ENCODE measurements at regions not wholly inside any gene's neighbourhood (a gene's known extent, or its start where the extent isn't known, plus 50 kb on each side); places are given as distances from the start of the nearest gene placed in this dataset.
"Not testable (repeated sequence)": the region's sequence is repeated elsewhere in the genome, so short reads cannot be mapped to it uniquely, and the experiment has no call there.

DNA sequence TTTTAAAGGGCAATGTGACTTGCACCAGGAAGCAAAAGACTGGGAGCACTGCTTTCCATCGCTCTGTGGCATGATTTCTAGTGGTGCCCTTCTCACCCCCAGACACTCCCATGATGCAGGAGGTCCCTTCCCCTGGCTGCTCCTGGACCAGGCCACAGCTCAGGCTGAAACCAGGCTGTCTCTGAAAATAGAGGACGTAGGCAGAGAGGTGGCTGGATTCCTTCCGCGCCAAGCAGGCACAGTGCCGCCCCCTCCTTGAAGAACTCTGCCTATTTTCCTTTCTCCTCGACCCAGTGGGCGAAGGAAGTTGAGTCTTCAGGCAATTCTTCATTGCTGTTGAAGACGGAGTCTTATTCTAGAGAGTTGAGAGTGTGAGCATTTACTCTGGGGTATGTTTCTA lies 489.4 kb upstream of the TBL1XR1 start:
- no peak overlapping the region for H3K4me3 ChIP-seq (ENCODE audit: low read length)
- DNase-seq (ENCODE audit: low read depth, low spot score): no peak

DNA sequence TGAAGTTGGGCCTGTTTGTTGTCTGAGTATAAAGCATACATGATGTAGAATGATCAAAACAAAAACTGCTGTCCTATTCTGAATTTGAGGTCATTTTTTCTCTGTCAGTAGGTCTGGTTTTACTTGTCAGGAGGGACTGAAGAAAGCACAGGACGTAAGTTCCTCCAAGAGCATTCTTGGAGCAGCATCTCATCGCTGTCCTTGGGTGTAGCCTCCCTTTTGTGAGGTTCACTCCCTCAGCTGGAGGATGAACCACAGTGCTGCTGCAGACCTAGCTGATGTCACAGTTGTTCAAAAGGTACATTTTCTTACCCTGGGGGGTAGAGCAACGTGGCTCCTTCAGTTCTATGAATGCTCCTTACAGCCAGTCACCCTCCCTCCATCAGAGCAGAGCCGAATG lies 490.0 kb upstream of the TBL1XR1 start:
- no peak for DNase-seq (ENCODE audit: low read depth, low spot score)

DNA sequence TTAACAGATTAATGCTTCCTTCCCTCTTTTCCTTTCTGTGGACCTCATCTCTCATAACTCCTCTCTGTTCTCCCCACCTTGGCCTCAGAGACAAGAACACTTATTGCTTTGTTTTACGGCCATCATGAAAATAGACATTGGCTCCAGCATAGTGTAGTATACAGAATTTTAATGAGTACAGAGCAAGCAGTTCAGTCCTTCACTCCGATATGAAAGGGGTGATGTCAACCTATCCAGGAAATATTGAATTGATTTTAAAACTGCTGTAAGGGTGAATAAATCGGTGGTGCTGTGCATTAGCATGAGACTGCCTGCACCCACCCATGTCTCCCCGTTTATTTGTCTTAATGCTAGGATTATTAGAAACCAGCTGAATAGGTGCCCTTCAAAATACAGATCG lies 490.9 kb upstream of the TBL1XR1 start:
- no peak overlapping the region for H3K4me3 ChIP-seq (ENCODE audit: low read length)
- no peak for DNase-seq (ENCODE audit: low read depth, low spot score)

More for the DNA sequence above, 490.0 kb upstream of the TBL1XR1 start:
- H3K4me3 ChIP-seq (ENCODE audit: low read length): no peak overlapping the region

DNA sequence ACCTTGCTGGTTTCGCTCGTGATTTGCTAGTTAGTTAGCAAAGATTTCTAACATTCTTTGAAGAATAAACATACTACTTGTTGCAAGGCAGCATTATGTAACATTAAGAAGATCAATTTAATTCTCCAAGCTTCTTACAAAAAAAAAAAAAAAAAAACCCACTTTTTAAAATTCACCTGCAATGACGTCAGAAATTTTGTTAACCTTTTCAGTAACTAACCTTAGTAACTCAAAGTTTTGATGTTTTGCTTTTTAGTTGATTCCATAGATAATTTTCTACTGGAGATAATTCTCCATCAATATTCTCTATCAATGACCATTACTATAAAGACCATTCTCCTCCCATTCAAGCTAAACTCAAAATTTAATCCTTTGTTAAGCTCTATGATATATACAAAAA lies 491.8 kb upstream of the TBL1XR1 start:
- H3K4me3 ChIP-seq (ENCODE audit: low read length): no peak overlapping the region
- DNase-seq (ENCODE audit: low read depth, low spot score): no peak

DNA sequence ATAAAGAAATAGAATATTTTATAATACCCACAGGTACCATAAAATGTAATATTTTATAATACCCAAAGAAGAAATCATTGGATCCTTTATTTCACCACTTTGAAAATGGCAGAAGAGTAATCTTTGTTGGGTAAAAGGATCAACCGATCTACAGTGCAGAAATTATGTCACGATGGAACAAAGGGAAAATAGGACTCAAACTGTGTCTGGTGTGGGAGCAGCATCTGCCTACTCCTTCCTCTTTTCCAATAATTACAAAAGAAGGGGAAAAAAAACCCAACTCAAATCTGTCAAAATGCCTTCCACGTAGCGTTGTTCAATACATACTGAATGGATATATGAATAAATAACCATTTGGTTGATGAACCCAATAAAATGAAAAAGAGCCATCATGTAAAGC lies 492.6 kb upstream of the TBL1XR1 start:
- no peak overlapping the region for H3K4me3 ChIP-seq (ENCODE audit: low read length)

DNA sequence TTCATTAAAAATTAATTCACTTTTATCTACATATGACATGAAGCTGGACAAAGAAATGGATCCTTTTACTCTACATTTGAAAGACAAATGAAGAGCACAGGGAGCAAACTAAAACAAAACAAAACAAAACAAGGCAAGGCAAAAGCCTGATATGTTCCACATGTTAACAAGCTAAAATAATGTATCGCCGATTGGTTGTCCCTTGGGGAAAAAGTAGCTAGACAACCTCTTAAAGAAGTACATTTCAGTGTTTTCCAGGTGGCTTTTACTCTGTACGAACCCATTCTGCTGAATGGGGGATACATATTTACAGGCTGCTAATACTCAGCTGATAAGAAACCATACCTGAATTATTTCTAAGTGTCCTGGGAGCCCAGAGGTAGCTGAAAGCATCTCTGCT lies 493.0 kb upstream of the TBL1XR1 start:
- no peak overlapping the region for H3K4me3 ChIP-seq (ENCODE audit: low read length)
- no peak for DNase-seq (ENCODE audit: low read depth, low spot score)

More for the DNA sequence above, 492.6 kb upstream of the TBL1XR1 start:
- no peak for DNase-seq (ENCODE audit: low read depth, low spot score)

DNA sequence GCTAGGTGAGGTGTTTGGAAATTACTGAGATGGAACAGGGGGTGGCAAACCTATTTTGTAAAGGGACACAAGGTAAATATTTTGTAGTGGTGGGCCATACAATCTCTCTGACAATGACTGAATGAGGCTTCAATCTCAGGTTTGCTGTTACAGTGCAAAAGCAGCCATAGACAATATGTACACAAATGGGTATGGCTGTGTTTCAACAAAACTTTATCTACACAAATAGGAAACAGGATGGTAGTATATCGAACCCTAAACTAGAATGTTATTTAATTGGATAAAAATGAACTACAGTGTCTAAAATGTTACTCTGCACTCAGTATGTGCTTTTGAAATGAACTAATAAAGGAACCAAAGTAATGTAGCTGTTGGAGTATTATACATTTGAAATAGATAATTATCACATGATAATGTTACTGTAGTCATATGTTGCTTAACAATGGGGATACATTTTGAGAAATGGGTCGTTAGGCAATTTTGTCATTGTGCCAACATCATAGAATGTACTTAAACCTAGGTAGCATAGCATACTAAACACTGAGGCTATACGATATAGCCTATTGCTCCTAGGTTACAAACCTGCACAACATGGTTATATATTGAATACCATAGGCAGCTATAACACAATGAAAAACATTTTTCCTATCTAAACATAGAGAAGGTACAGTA lies 495.2 kb upstream of the TBL1XR1 start:
- no peak for DNase-seq (ENCODE audit: low read depth, low spot score)

DNA sequence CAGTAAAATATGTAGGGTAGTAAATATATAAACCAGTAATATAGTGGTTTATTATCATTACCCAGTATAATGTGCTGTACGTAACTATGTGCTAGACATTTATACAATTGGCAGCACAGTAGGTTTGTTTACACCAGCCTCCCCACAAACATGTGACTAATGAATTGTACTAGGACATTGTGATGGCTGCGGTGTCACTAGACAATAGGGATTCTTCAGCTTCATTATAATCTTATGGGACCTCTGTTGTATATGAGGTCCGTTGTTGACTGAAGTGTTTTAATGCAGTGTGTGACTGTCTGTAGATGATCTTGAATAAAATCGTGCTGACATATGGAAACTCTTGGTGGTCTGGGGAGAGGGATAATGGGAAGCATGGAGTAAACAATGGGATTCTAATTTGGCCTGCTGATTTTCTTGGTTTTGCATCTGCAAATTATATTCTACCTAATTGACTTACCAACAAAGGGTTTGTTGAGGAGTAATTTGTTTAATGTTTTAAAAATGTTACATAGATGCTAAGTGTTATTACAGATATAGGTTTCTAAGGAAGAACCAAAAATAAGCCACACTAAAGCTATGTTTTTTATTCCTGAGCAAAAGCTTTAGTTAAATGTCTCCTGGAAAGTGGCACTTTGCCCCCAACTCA lies 496.5 kb upstream of the TBL1XR1 start:
- H3K4me3 ChIP-seq (ENCODE audit: low read length): no peak overlapping the region
- DNase-seq (ENCODE audit: low read depth, low spot score): no peak

More for the DNA sequence above, 495.2 kb upstream of the TBL1XR1 start:
- H3K4me3 ChIP-seq (ENCODE audit: low read length): no peak overlapping the region

DNA sequence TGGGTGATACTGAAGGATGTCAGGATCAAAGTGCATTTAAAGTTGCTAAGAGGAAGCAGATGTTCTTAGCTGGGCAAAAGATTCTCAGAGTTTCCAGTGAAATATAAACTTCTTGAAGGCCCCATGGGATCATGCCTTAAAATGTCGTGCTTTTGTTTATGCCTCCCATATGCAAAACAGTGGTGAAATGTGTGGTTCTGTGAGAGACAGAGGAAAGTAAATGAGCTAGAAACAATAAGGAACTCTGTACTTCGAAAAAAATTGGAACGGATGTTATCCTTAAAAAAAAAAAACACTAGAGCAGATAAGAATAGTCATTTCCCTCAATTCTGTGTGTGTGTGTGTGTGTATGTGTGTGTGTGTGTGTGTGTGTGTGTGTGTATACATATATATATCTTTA lies 497.0 kb upstream of the TBL1XR1 start:
- no peak overlapping the region for H3K4me3 ChIP-seq (ENCODE audit: low read length)
- DNase-seq (ENCODE audit: low read depth, low spot score): no peak

DNA sequence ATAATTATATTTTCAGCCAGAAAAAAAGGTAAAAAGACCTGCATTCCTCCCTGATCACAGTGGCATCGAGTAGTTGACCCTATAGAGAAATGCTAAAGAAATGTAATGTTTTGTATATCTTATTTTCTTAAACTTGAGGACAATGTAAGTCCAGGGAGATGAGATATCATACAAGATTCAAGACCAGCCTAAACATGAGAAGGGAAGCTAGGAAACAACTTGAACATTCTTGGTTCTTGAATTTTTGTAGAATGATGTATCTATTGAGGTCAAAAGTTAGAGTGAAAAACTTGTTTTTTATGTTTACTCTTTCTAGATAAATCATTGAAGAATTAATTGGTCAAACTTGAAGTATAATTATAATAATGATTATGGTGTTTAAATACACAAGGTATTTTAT lies 497.7 kb upstream of the TBL1XR1 start:
- no peak for DNase-seq (ENCODE audit: low read depth, low spot score)
- H3K4me3 ChIP-seq (ENCODE audit: low read length): no peak overlapping the region

DNA sequence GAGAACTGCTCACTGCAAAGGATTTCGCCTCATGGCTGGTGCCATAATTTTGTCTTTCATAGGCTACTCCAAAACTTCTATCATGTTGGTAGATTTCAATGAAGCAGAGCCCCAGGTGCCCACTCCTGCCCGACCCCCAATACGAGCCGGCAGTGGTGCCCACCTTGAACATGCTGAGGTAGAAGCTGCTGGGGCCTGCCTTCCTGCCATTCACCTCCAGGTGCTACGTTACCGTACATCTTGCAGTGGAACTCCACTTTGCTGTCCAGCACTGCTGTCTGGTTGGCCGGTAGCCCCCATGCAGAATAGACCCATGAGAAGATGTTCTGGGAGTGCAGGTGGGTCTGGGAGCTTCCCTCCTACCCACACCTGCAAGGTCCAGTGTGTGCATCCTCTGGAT lies 502.8 kb upstream of the TBL1XR1 start:
- DNase-seq (ENCODE audit: low read depth, low spot score): no peak
- no peak overlapping the region for H3K4me3 ChIP-seq (ENCODE audit: low read length)

DNA sequence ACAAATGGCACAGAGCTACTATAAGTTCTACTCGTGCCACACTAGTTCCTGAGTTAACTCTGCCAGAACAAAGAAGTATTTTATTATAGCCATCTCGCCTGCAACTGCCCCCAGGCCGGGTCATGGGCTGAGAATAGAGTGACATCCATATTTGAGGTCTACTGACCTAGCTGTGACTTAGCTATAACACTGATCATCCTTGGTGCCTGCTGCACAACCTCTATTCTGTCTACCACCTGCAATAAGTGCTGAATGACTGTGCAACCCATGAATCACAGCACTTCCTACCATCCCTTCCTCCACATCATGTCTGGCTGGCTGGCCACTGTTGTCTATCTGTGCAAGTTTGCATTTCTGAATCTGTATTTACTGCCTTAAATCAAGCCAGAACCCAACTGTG lies 506.5 kb upstream of the TBL1XR1 start:
- no peak overlapping the region for H3K4me3 ChIP-seq (ENCODE audit: low read length)
- DNase-seq (ENCODE audit: low read depth, low spot score): no peak

DNA sequence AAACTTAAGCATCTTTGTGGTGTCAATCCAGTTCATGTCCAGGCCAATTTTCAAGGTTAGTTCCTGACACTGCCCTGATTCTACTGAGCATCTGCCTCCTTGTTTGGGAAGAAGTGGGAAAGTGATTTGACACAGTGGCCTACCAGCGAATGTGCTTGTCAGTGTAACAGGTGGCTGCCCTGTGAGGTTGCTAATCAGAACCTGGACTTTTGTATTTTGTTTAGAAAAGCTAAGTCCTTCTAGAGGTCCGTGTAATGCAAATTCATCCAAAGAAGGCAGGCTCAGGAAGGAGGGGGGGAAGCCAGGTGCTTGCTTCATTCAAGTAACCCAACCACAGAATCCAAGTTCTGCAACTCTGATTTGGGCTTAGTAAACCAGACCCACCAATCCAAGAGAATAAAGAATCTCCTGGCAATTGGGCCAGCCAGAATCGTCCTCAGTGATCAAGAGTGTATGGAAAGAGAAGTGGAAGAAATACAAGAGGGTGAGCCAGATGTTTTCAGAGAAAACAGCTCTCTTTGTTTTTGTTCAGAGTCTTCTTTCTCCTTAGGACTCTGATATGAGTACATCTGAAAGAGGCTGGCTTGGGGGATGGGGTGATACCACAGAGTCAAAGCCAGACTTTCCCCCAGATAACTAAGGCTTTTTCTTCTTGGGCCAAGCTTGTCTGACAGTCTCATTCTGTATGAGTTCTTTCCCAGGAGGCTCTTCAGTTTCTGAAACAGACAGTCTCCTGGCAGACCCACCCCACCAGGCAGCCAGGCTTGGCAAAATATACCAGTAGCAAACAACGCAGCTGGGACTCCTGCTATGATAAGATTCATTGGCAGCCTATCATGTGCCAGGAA lies 508.9 kb upstream of the TBL1XR1 start:
- no peak for DNase-seq (ENCODE audit: low read depth, low spot score)
- no peak overlapping the region for H3K4me3 ChIP-seq (ENCODE audit: low read length)

DNA sequence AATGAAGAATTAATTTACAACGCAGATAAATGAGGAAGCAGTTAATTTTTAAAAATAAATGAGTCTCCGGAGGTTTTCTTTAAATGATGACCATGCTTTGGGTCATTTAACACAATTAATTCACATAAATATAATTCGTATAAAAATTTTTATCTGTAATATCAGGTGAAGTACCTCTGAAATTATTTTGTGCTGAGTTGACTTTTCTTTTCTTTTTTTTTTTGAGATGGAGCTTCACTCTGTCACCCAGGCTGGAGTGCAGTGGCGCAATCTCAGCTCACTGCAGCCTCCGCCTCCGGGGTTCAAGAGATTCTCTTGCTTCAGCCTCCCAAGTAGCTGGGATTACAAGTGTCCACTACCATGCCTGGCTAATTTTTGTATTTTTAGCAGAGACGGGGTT lies 512.2 kb upstream of the TBL1XR1 start:
- not testable (repeated sequence) for H3K4me3 ChIP-seq (ENCODE audit: low read length); DNase-seq (ENCODE audit: low read depth, low spot score)

DNA sequence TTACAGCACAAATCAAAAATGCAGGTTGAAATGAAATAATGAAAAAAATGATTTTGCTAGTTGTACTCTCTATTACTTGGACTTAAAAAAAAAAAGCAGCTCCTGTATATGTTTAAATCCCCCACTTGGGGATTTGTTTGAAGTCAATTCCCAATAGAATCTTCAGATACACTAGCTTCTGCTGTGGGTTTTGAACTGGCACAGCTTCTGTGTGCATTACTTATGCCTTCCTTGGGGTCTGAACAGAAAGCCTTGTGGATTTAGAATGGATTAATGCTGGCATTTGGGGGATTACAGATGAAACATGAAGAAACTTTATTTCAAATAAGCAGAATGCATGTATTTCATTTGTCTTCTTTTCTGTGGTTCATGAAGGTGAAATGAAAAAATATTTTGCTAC lies 513.2 kb upstream of the TBL1XR1 start:
- no peak for DNase-seq (ENCODE audit: low read depth, low spot score)
- H3K4me3 ChIP-seq (ENCODE audit: low read length): no peak overlapping the region

DNA sequence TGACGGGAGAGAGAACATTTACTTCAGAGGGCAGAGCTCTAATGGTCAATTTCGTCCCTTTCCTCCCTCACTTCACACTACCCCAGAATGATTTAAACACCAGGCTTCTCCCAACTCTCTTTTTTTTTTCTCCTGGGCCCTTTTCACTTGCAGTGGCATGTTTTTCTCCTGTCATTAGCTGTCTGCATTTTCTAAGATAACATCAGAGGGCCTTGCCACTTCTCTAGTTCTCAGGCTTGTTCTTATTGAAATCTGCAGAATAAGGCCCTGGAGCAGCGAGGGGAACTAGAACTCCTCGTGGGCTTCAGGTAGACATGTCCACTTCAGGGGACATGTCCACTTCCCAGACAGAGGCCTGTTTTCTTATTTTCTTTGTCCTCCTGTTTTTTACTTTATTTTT lies 514.4 kb upstream of the TBL1XR1 start:
- DNase-seq (ENCODE audit: low read depth, low spot score): no peak

DNA sequence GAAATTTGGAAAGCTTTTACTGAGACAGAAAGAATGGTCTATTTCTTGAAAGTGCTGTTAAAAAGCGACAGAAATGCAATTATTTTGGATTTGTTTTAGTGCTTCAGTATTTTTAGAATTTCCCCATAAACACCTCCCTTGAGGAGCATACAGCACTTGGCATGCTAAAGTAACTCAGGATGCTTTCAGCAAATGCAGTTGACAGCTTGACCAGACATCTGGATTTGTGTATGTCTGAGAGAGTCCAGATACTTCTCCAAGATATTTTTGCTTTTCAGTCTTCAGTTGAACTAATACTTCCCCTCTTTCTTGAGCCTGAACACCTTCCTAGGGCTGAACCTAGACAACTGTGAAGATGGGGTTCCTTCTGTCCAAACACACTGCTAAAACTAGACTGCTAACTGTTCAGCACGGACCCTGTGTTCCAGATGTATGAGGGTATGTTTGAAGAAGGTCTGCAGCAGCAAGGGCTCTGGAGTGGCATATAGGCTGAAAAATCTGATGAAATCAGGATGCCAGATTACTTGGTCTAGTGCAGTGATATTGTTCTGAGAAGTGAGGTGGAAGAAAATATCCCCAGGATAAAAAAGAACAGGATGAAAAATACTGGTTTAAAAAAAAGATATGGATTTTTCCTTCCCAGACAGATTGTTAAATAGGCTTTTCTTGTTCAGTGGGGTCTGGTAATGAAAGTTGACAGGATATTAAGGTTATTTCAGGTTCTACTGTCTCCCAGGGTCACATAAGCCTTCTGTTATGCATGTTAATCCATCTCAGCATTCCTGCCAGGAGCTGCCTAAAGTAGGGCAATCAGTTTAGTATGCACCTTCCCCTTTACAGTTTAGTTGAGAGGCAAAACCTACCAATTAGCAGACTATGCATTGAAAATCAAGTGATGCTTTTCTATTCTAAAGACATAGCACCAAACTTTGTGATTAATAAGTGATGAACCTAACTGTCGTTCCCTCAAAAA lies 516.9 kb upstream of the TBL1XR1 start:
- no peak overlapping the region for H3K4me3 ChIP-seq (ENCODE audit: low read length)
- DNase-seq (ENCODE audit: low read depth, low spot score): no peak

More for the DNA sequence above, 514.4 kb upstream of the TBL1XR1 start:
- H3K4me3 ChIP-seq (ENCODE audit: low read length): no peak overlapping the region

DNA sequence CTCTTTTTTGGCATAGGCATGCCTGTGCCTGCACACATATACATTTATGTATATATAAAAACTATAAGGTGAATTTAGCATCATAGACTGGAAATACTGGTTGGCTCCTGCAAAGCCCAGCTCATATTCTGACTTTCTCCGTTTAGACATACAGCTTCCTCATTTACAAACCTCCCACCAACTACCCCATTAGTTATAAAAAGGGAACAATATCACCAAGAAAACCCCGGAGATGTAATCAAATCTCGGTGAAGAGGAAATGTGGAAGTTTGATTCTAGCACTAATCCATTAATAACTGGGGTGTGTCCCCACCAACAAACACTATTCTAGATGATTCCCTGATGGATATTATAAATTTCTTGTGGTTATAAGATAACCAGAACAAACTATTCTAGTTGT lies 517.7 kb upstream of the TBL1XR1 start:
- no peak overlapping the region for H3K4me3 ChIP-seq (ENCODE audit: low read length)
- DNase-seq (ENCODE audit: low read depth, low spot score): no peak

DNA sequence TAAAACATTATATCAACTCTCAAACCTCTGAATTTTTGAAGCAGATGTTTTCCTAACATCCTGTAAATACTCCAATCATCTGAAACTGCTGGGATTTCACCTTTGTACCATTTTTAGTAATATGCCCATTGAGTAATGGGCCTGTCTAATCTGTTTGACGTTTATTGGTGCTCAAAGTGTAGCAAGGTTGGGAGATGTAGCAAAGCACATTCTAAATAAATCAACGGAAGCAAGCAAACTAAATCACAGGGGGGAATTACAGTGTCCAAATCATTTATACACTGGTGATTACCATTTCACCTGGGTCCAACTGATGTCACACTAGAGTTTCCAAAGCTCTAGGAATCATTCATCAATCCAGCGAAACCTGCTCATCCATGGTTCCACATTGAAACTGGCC lies 518.7 kb upstream of the TBL1XR1 start:
- H3K4me3 ChIP-seq (ENCODE audit: low read length): no peak overlapping the region
- no peak for DNase-seq (ENCODE audit: low read depth, low spot score)

Measured in Jurkat, Clone E6-1 (cell line).